ENCODE measurements at regions not wholly inside any gene's neighbourhood (a gene's known extent, or its start where the extent isn't known, plus 50 kb on each side); places are given as distances from the start of the nearest gene placed in this dataset.

- DNase-seq (ENCODE audit: low read depth in 2 of 2): no peak
These were observed 118.3 kb downstream of the WT1 start for GRCh38 chr11:32316858-32317642.

GRCh38 chr11:32317643-32318042 is 117.7 kb downstream of the WT1 start:
- no peak for DNase-seq (ENCODE audit: low read depth in 2 of 2)

- no peak for DNase-seq (ENCODE audit: low read depth in 2 of 2)
These were observed 117.0 kb downstream of the WT1 start for GRCh38 chr11:32318071-32319055.

GRCh38 chr11:32323814-32324130 is 111.6 kb downstream of the WT1 start:
- no peak for DNase-seq (ENCODE audit: low read depth in 2 of 2)

GRCh38 chr11:32325187-32325586 is 110.2 kb downstream of the WT1 start:
- DNase-seq (ENCODE audit: low read depth in 2 of 2): no peak

GRCh38 chr11:32325725-32326124 is 109.6 kb downstream of the WT1 start:
- no peak for DNase-seq (ENCODE audit: low read depth in 2 of 2)

GRCh38 chr11:32326522-32326921 is 108.8 kb downstream of the WT1 start:
- DNase-seq (ENCODE audit: low read depth in 2 of 2): no peak

- no peak for DNase-seq (ENCODE audit: low read depth in 2 of 2)
These were observed 106.9 kb downstream of the WT1 start for GRCh38 chr11:32328392-32328791.

- DNase-seq (ENCODE audit: low read depth in 2 of 2): no peak
These were observed 104.2 kb downstream of the WT1 start for GRCh38 chr11:32331098-32331497.

- DNase-seq (ENCODE audit: low read depth in 2 of 2): no peak
These were observed 103.5 kb downstream of the WT1 start for GRCh38 chr11:32331792-32332191.

GRCh38 chr11:32332990-32333319 is 102.4 kb downstream of the WT1 start:
- no peak for DNase-seq (ENCODE audit: low read depth in 2 of 2)

- DNase-seq (ENCODE audit: low read depth in 2 of 2): no peak
These were observed 101.9 kb downstream of the WT1 start for GRCh38 chr11:32333320-32333991.

GRCh38 chr11:32334822-32335221 is 100.5 kb downstream of the WT1 start:
- DNase-seq (ENCODE audit: low read depth in 2 of 2): no peak

Data from stimulated activated CD4-positive, alpha-beta T cell treated with anti-CD3 and anti-CD28 coated beads, Interleukin-1b, Interleukin-23, amount 100 ng/mL, for 1 hour (primary cell).